Activated effector memory CD4-positive, alpha-beta T cell treated with anti-CD3 and anti-CD28 coated beads, Interleukin-2, amount 50 U/mL, for 16 hours (primary cell): ENCODE measurements at regions not wholly inside any gene's neighbourhood (a gene's known extent, or its start where the extent isn't known, plus 50 kb on each side); places are given as distances from the start of the nearest gene placed in this dataset.

Experiments
- DNase-seq: peaks from one replicate; pipeline ENCODE4 v3.0.0-alpha.2; 2020

- no peak for DNase-seq
Measured at GRCh38 chr10:111357859-111358258, 281.0 kb downstream of the ADRA2A start.

- no peak for DNase-seq
Measured at GRCh38 chr10:111360260-111360925, 283.6 kb downstream of the ADRA2A start.

GRCh38 chr10:111367531-111367930 is 290.7 kb downstream of the ADRA2A start:
- DNase-seq, result no peak

- DNase-seq, result no peak
Measured at GRCh38 chr10:111370101-111370500, 293.3 kb downstream of the ADRA2A start.

- DNase-seq, result no peak
Measured at GRCh38 chr10:111373696-111374095, 296.9 kb downstream of the ADRA2A start.

- DNase-seq, result no peak
Measured at GRCh38 chr10:111379534-111380187, 302.8 kb downstream of the ADRA2A start.

- no peak for DNase-seq
Measured at GRCh38 chr10:111384556-111384955, 307.7 kb downstream of the ADRA2A start.

- DNase-seq, result no peak
Measured at GRCh38 chr10:111390813-111391563, 314.2 kb downstream of the ADRA2A start.

GRCh38 chr10:111392159-111392558 is 315.3 kb downstream of the ADRA2A start:
- DNase-seq, result no peak

- DNase-seq, result no peak
Measured at GRCh38 chr10:111392910-111393309, 316.1 kb downstream of the ADRA2A start.

GRCh38 chr10:111410740-111411139 is 333.9 kb downstream of the ADRA2A start:
- DNase-seq, result no peak

- DNase-seq, result no peak
Measured at GRCh38 chr10:111425459-111425858, 348.6 kb downstream of the ADRA2A start.

GRCh38 chr10:111429288-111430028 is 352.6 kb downstream of the ADRA2A start:
- no peak for DNase-seq

- no peak for DNase-seq
Measured at GRCh38 chr10:111430070-111430469, 353.2 kb downstream of the ADRA2A start.

GRCh38 chr10:111432588-111432987 is 355.8 kb downstream of the ADRA2A start:
- DNase-seq, result no peak

- DNase-seq, result no peak
Measured at GRCh38 chr10:111435871-111436270, 359.0 kb downstream of the ADRA2A start.

- DNase-seq, result no peak
Measured at GRCh38 chr10:111439034-111439842, 362.4 kb downstream of the ADRA2A start.

GRCh38 chr10:111440501-111440900 is 363.7 kb downstream of the ADRA2A start:
- no peak for DNase-seq

GRCh38 chr10:111445667-111446066 is 368.8 kb downstream of the ADRA2A start:
- DNase-seq, result no peak

GRCh38 chr10:111446966-111447365 is 370.1 kb downstream of the ADRA2A start:
- DNase-seq, result no peak

- DNase-seq, result no peak
Measured at GRCh38 chr10:111452153-111452552, 375.3 kb downstream of the ADRA2A start.

GRCh38 chr10:111455776-111456426 is 379.1 kb downstream of the ADRA2A start:
- no peak for DNase-seq
